Stimulated activated CD4-positive, alpha-beta T cell treated with anti-CD3 and anti-CD28 coated beads, Interleukin-4, amount 100 ng/mL, for 48 hours (primary cell): ENCODE measurements at regions not wholly inside any gene's neighbourhood (a gene's known extent, or its start where the extent isn't known, plus 50 kb on each side); places are given as distances from the start of the nearest gene placed in this dataset.

Experiments
- DNase-seq, 2 donors: peaks; one replicate each; pipeline ENCODE4 v3.0.0-alpha.2; 2020; ENCODE audit warnings: low read depth in 2 of 2

GRCh38 chr7:113825832-113826231 is 93.0 kb downstream of the PPP1R3A start:
- no peak for DNase-seq

GRCh38 chr7:113824117-113824823 is 94.5 kb downstream of the PPP1R3A start:
- DNase-seq, result no peak

- no peak for DNase-seq
These were observed 99.3 kb downstream of the PPP1R3A start for GRCh38 chr7:113819474-113819873.

GRCh38 chr7:113816639-113817038 is 102.2 kb downstream of the PPP1R3A start:
- DNase-seq, result no peak

GRCh38 chr7:113813471-113813870 is 105.3 kb downstream of the PPP1R3A start:
- no peak for DNase-seq

GRCh38 chr7:113812591-113813255 is 106.1 kb downstream of the PPP1R3A start:
- no peak for DNase-seq

- no peak for DNase-seq
These were observed 108.6 kb downstream of the PPP1R3A start for GRCh38 chr7:113810080-113810744.

GRCh38 chr7:113809581-113809980 is 109.2 kb downstream of the PPP1R3A start:
- no peak for DNase-seq

GRCh38 chr7:113806633-113807327 is 112.0 kb downstream of the PPP1R3A start:
- no peak for DNase-seq

GRCh38 chr7:113805976-113806375 is 112.8 kb downstream of the PPP1R3A start:
- DNase-seq, result no peak

- no peak for DNase-seq
These were observed 114.2 kb downstream of the PPP1R3A start for GRCh38 chr7:113804475-113805095.

- DNase-seq, result no peak
These were observed 117.1 kb downstream of the PPP1R3A start for GRCh38 chr7:113801751-113802150.

- DNase-seq, result no peak
These were observed 118.0 kb downstream of the PPP1R3A start for GRCh38 chr7:113800826-113801225.

GRCh38 chr7:113799896-113800295 is 118.9 kb downstream of the PPP1R3A start:
- no peak for DNase-seq

- DNase-seq, result no peak
These were observed 121.3 kb downstream of the PPP1R3A start for GRCh38 chr7:113797420-113798010.

GRCh38 chr7:113796557-113796956 is 122.3 kb downstream of the PPP1R3A start:
- DNase-seq, result no peak

GRCh38 chr7:113794573-113794972 is 124.2 kb downstream of the PPP1R3A start:
- no peak for DNase-seq

GRCh38 chr7:113793171-113793570 is 125.6 kb downstream of the PPP1R3A start:
- no peak for DNase-seq

GRCh38 chr7:113790025-113790424 is 128.8 kb downstream of the PPP1R3A start:
- no peak for DNase-seq

GRCh38 chr7:113787106-113787505 is 131.7 kb downstream of the PPP1R3A start:
- DNase-seq, result no peak

- no peak for DNase-seq
These were observed 133.9 kb downstream of the PPP1R3A start for GRCh38 chr7:113784956-113785355.
